NCI-H1092 treated with DMSO at 0.1 percent for 48 hours (cell line): ENCODE measurements at regions not wholly inside any gene's neighbourhood (a gene's known extent, or its start where the extent isn't known, plus 50 kb on each side); places are given as distances from the start of the nearest gene placed in this dataset.
"Not testable (repeated sequence)": the region's sequence is repeated elsewhere in the genome, so short reads cannot be mapped to it uniquely, and the experiment has no call there.

ENCODE experiments used
- DNase-seq: peaks from one replicate; lab custom pipeline; 2025; lab: John Stamatoyannopoulos, UW

GRCh38 chr1:195686764-195687163, 921.5 kb downstream of the KCNT2 start:
- no peak for DNase-seq

GRCh38 chr1:195664628-195665027, 943.6 kb downstream of the KCNT2 start:
- DNase-seq = no peak

GRCh38 chr1:195663549-195664280, 944.5 kb downstream of the KCNT2 start:
- no peak for DNase-seq

DNA sequence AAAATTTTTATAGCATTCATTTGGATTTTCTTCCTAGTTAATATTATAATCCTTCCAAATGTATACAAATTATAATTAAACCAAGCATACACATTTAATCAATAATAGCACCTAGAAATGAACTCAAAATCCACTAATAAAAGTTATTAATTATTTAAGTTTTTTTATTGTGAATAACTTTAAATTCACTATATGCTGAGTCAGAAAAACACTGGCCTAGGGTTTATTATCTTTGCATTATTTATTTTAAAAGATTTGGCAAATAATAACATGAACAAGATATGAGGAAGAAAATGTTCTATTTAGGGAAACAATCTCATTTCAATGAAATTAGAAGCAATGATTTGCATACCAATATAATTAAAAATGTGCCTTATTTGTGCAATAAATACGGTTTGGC, 951.5 kb downstream of the KCNT2 start:
- DNase-seq = no peak

DNA sequence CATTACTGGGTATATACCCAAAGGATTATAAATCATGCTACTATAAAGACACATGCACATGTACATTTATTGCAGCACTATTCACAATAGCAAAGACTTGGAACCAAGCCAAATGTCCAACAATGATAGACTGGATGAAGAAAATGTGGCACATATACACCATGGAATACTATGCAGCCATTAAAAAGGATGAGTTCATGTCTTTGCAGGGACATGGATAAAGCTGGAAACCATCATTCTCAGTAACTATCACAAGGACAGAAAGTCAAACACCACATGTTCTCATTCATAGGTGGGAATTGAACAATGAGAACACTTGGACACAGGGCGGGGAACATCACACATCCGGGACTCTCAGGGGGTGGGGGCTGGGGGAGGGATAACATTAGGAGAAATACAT, 959.4 kb downstream of the KCNT2 start:
- not testable (repeated sequence) for DNase-seq

GRCh38 chr1:195637539-195637938, 970.7 kb downstream of the KCNT2 start:
- DNase-seq = no peak

GRCh38 chr1:195618287-195618686, 990.0 kb downstream of the KCNT2 start:
- no peak for DNase-seq

GRCh38 chr1:195617106-195617505, 991.1 kb downstream of the KCNT2 start:
- DNase-seq = no peak

- DNase-seq = no peak
These were observed 999.4 kb downstream of the KCNT2 start for GRCh38 chr1:195608883-195609282.

DNA sequence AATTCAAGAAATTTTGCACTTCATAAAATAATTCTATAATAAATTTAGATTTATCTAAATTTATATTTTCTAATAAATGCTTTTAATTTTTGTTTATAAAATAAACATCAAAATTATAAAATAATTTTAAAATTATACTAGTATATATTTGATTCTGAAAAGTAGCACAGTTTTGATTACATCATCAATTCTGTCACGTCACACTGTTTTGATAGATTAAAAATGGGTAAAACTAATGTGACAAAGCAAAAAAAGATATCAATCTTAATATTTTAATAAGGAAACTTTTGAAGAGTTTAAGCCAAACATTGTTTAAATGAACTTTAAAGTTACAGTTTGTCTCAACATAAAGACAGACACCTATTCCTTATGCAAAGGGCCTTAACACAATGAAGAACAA, 1001.8 kb downstream of the KCNT2 start:
- DNase-seq = no peak

- no peak for DNase-seq
These were observed 1004.0 kb downstream of the KCNT2 start for GRCh38 chr1:195604287-195604686.

GRCh38 chr1:195597891-195598290, 1010.3 kb downstream of the KCNT2 start:
- no peak for DNase-seq

DNA sequence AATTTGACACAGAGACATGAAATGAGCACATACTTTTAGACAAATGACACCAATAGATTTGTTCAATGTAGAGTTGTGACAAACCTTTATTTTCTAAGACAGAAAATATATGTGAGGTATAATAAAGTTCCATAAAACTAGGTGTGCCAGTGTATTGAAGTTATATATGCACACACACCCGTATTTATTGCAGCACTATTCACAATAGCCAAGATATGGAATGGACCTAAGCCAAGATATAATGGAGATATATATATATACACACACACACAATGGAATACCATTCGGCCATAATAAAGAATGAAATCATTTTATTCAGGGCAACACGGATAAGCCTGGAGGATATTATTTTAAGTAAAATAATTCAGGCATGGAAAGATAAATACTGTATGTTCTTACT, 1013.5 kb downstream of the KCNT2 start:
- DNase-seq = no peak

- no peak for DNase-seq
These were observed 1013.9 kb downstream of the KCNT2 start for GRCh38 chr1:195594322-195594721.

DNA sequence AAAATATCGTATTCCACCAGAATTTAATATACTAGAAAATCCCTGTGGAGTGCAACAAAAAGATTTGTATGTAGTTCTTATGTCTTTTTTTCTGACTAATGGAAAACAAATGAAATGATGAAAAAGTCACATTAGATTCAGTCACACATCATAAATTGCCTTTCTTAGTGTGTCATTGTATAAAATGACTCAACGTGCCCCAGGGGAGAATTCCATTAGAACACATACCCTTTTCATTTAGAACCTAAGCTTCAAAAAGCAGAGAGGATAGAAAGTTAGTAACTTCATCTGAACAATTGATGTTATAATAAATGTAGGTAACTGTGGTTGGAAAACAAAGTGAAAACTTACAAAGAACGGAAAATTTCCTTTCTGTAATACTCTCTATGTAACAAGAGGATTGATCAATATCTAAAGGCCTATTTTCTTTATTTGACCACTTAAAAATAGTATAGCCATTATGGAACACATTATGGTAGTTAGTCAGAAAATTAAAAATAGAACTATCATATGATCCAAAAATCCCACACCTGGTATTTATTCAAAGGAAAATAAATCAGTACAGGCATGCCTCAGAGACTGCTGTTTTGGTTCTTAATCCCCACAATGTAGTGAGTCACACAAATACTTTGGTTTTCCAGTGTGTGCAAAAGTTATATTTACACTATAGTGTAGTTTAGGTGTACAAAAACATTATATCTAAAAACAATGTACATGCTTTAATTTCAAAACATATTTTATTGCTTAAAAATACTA, 1016.1 kb downstream of the KCNT2 start:
- no peak for DNase-seq

DNA sequence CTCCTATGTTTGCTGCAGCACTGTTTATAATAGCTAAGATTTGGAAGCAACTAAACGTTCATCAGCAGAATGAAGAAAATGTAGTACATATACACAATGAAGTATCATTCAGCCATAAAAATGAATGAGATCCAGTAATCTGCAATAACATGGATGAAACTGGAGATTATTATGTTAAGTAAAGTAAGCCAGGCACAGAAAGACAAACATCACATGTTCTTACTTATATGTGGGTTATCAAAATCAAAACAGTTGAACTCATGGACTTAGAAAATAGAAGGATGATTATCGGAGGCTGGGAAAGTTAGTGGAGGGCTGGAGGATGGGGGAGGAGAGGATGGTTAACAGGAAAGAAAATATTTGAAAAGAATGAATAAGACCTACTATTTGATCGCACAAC, 1017.6 kb downstream of the KCNT2 start:
- no peak for DNase-seq

DNA sequence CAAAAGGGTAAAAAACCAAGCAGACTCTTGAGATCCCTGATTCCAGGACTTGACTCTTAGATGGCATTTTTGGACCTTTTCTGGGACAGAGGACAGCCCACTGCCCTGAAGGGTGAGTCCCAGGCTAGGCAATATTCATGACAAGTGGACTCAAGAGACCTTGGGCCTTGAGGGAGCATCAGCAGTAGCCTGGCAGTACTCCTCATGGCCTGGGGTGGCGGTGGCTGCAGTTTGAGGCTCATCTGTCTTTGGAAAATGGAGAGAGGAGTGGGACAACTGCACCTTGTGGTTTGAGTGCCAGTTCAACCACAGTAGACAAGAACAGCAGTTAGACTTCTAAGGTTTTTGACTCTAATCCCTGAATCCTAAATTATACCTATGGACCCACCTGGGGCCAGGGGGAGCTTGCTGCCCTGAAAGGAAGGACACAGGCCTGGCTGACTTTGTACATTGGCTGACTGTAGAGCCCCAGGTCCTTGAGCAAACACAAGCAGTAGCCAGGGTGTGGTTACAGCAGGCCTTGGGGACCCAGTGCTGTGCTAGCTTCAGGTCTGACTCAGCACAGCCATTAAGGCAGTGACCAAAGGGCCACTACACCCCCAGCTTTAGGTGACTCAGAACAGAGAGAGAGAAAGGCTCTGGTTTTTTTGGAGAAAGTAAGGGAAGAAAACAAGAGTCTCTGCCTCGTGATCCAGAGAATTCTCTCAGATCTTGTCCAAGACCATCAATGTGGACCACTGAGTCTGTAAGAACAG, 1023.2 kb downstream of the KCNT2 start:
- no peak for DNase-seq

DNA sequence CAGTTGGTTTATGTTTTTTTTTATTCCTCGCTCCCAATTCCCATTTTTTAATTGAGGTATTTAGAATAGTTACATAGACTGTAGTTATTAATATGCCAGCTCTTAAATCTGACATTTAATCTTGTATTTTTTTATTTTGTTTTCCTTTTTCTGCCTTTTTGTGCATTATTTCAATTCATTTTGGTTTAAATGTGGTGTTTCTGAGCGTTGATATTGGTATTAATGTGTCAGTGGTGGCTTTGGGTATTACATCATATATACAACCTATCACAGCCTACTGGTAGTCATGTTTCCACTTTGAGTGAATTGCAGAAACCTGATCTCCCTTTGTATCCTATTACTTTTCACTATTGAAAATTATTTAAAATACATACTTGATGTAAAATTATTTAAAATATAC, 1027.3 kb downstream of the KCNT2 start:
- no peak for DNase-seq

- no peak for DNase-seq
These were observed 1030.5 kb downstream of the KCNT2 start for GRCh38 chr1:195577748-195578147.

GRCh38 chr1:195576641-195577040, 1031.6 kb downstream of the KCNT2 start:
- DNase-seq = peak; percentile 72

DNA sequence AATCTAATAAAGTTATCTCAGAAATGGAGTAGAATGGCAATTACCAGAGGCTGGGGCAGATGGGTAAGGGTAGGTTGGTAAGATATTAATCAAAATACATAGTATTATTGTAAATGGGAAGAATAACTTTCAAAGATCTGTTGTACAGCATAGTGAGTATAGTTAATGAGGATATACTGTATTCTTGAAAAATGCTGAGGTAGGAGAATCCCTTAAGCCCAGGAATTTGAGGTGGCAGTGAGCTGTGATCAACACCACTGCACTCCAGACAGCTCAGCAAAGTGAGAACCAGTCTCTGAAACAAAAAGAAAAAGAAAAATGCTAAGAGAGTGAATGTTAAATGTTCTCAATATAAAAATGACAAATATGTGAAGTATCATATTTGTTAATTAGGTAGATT, 1033.7 kb downstream of the KCNT2 start:
- no peak for DNase-seq

- DNase-seq = no peak
These were observed 1038.3 kb downstream of the KCNT2 start for GRCh38 chr1:195569934-195570333.

- DNase-seq = no peak
These were observed 1039.9 kb downstream of the KCNT2 start for GRCh38 chr1:195568389-195568788.
